Mucosa of descending colon (tissue), 3 donors: ENCODE measurements at regions not wholly inside any gene's neighbourhood (a gene's known extent, or its start where the extent isn't known, plus 50 kb on each side); places are given as distances from the start of the nearest gene placed in this dataset.

Experiments used
- ATAC-seq: fragments of 200-7000 bp; cut with Tn5 transposase; one replicate; pipeline ENCODE4 v1.9.1; 2020; ENCODE audit warnings: mild to moderate bottlenecking, moderate library complexity
- DNase-seq, 3 donors: peaks; one replicate each; pipeline ENCODE4 v3.0.0-alpha.2; 2020
- H3K36me3 ChIP-seq: fragments of 200-600 bp; one replicate; pipeline ENCODE4 v1.8.0; 2021; ENCODE audit warnings: low read depth, mild to moderate bottlenecking
- H3K4me1 ChIP-seq: fragments of 200-600 bp; one replicate; pipeline ENCODE4 v1.8.0; 2021; ENCODE audit warnings: low read depth, mild to moderate bottlenecking
- H3K4me3 ChIP-seq: fragments of 200-600 bp; one replicate; pipeline ENCODE4 v1.8.0; 2021; ENCODE audit warnings: mild to moderate bottlenecking
- H3K9me3 ChIP-seq: fragments of 200-600 bp; one replicate; pipeline ENCODE4 v1.8.0; 2021; ENCODE audit warnings: mild to moderate bottlenecking
- CTCF ChIP-seq: fragments of 200-600 bp; IDR thresholded peaks from one replicate; pipeline ENCODE4 v1.8.0; 2022; ENCODE audit warnings: antibody characterized with exemption, mild to moderate bottlenecking
- intact Hi-C, 2 donors: fragments of 100-400 bp; cut with DNase I in 1 of 2; cut with micrococcal nuclease in 1 of 2; formaldehyde crosslinking; loops; one replicate each; pipeline versions ENCODE4 v1.11.0 to v1.11.1; 2022; cut with DNase I, micrococcal nuclease
- donor health status: DM: no; HTN: no; CAD: no; lungs with moderate emphysema.
- donor health status: DM: no; HTN: no; CAD: no.
- donor health status: DM: no; HTN: yes; CAD: no.

- no peaks in the 10 kb centered on the region for H3K36me3 ChIP-seq
- no peak overlapping the region for H3K4me3 ChIP-seq
- no peaks in the 10 kb centered on the region for H3K4me1 ChIP-seq
- intact Hi-C loops, result no loop called here
- no peak for TF ChIP-seq CTCF
- no peak for ATAC-seq
- H3K9me3 ChIP-seq, result peaks cover 2% of the 10 kb centered on the region
- no peak for DNase-seq
Observed at GRCh38 chr7:68571286-68571685, 1027.0 kb upstream of the AUTS2 start.

GRCh38 chr7:68573271-68574005, 1024.8 kb upstream of the AUTS2 start:
- H3K36me3 ChIP-seq, result no peaks in the 10 kb centered on the region
- H3K4me1 ChIP-seq, result no peaks in the 10 kb centered on the region
- no peak overlapping the region for H3K4me3 ChIP-seq
- peaks cover 13% of the 10 kb centered on the region for H3K9me3 ChIP-seq
- no peak for TF ChIP-seq CTCF
- no peak for ATAC-seq
- DNase-seq, result no peak
- intact Hi-C loops, result no loop called here

- Histone ChIP-seq H3K9me3 (peaks cover 21% of the 10 kb centered on the region), H3K36me3 (no peaks in the 10 kb centered on the region), H3K4me3 (no peak overlapping the region), H3K4me1 (no peaks in the 10 kb centered on the region)
- intact Hi-C loops, result no loop called here
- TF ChIP-seq CTCF, result no peak
- DNase-seq, result no peak
- ATAC-seq, result no peak
Observed at GRCh38 chr7:68576366-68576765, 1021.9 kb upstream of the AUTS2 start.

- ATAC-seq (no peak), DNase-seq (no peak)
- H3K9me3 ChIP-seq, result peaks cover 21% of the 10 kb centered on the region
Observed at GRCh38 chr7:68581417-68581816, 1016.9 kb upstream of the AUTS2 start.

GRCh38 chr7:68587599-68587998, 1010.7 kb upstream of the AUTS2 start:
- no peak for DNase-seq
- no peak for TF ChIP-seq CTCF
- H3K4me1 ChIP-seq, result no peaks in the 10 kb centered on the region
- H3K9me3 ChIP-seq, result no peaks in the 10 kb centered on the region
- ATAC-seq, result no peak
- no peak overlapping the region for H3K4me3 ChIP-seq
- intact Hi-C loops, result no loop called here
- H3K36me3 ChIP-seq, result no peaks in the 10 kb centered on the region

More at GRCh38 chr7:68581417-68581816, 1016.9 kb upstream of the AUTS2 start:
- TF ChIP-seq CTCF, result no peak
- no peaks in the 10 kb centered on the region for H3K36me3 ChIP-seq
- intact Hi-C loops, result no loop called here
- H3K4me3 ChIP-seq, result no peak overlapping the region
- H3K4me1 ChIP-seq, result no peaks in the 10 kb centered on the region

GRCh38 chr7:68601826-68602225, 996.4 kb upstream of the AUTS2 start:
- H3K9me3 ChIP-seq, result peaks cover 5% of the 10 kb centered on the region
- H3K4me3 ChIP-seq, result no peak overlapping the region
- DNase-seq (no peak), ATAC-seq (no peak)
- intact Hi-C loops, result no loop called here
- no peak for TF ChIP-seq CTCF
- no peaks in the 10 kb centered on the region for H3K4me1 ChIP-seq
- no peaks in the 10 kb centered on the region for H3K36me3 ChIP-seq
